AG09309 (cell line): ENCODE measurements at regions not wholly inside any gene's neighbourhood (a gene's known extent, or its start where the extent isn't known, plus 50 kb on each side); places are given as distances from the start of the nearest gene placed in this dataset.
"Not testable (repeated sequence)": the region's sequence is repeated elsewhere in the genome, so short reads cannot be mapped to it uniquely, and the experiment has no call there.

Experiments
- DNase-seq: peaks from one replicate; pipeline ENCODE4 v3.0.0-alpha.2; 2010; ENCODE audit warnings: low read depth
- H3K4me3 ChIP-seq: 2 replicates; pipeline ENCODE4 v1.5.1; 2011; ENCODE audit warnings: mild to moderate bottlenecking, low read depth, low read length, moderate library complexity; ENCODE audit not compliant: control insufficient read depth
- CTCF ChIP-seq: IDR thresholded peaks from 2 replicates; pipeline ENCODE4 v1.5.1; 2011; ENCODE audit warnings: mild to moderate bottlenecking, low read depth, low read length, inconsistent platforms; ENCODE audit not compliant: insufficient read depth, control insufficient read depth; ENCODE audit errors: missing control alignments

- no peak for DNase-seq
- no peak for TF ChIP-seq CTCF
- no peak overlapping the region for H3K4me3 ChIP-seq
Measured at GRCh38 chrX:82782014-82782413, 726.1 kb upstream of the POU3F4 start.

- DNase-seq, H3K4me3 ChIP-seq: not testable (repeated sequence)
Measured at GRCh38 chrX:82812902-82813301, 695.2 kb upstream of the POU3F4 start.

- TF ChIP-seq CTCF = no peak
- no peak for DNase-seq
- H3K4me3 ChIP-seq = no peak overlapping the region
Measured at GRCh38 chrX:82813671-82814078, 694.4 kb upstream of the POU3F4 start.

- no peak for DNase-seq
- H3K4me3 ChIP-seq = no peak overlapping the region
- TF ChIP-seq CTCF = no peak
Measured at GRCh38 chrX:82816001-82816400, 692.1 kb upstream of the POU3F4 start.

- no peak for DNase-seq
- TF ChIP-seq CTCF = no peak
- H3K4me3 ChIP-seq = no peak overlapping the region
Measured at GRCh38 chrX:82816562-82816961, 691.5 kb upstream of the POU3F4 start.

- no peak for DNase-seq
- H3K4me3 ChIP-seq = no peak overlapping the region
- no peak for TF ChIP-seq CTCF
Measured at GRCh38 chrX:82842286-82842685, 665.8 kb upstream of the POU3F4 start.

- no peak overlapping the region for H3K4me3 ChIP-seq
- TF ChIP-seq CTCF = no peak
- DNase-seq = no peak
Measured at GRCh38 chrX:82848111-82848510, 660.0 kb upstream of the POU3F4 start.
